ENCODE measurements at regions not wholly inside any gene's neighbourhood (a gene's known extent, or its start where the extent isn't known, plus 50 kb on each side); places are given as distances from the start of the nearest gene placed in this dataset.
"Not testable (repeated sequence)": the region's sequence is repeated elsewhere in the genome, so short reads cannot be mapped to it uniquely, and the experiment has no call there.

GRCh38 chr2:38483776-38484501, 106.9 kb upstream of the ATL2 start:
- no peak for DNase-seq

- not testable (repeated sequence) for DNase-seq
Observed at GRCh38 chr2:38482710-38483109, 105.6 kb upstream of the ATL2 start.

GRCh38 chr2:38480617-38481016, 103.5 kb upstream of the ATL2 start:
- no peak for DNase-seq

GRCh38 chr2:38477006-38477405, 99.9 kb upstream of the ATL2 start:
- no peak for DNase-seq

- DNase-seq, result no peak
Observed at GRCh38 chr2:38475567-38475881, 98.5 kb upstream of the ATL2 start.

- peak in 2 of 3 donors; percentile 52 to 77 for DNase-seq
Observed at GRCh38 chr2:38474715-38475566, 97.9 kb upstream of the ATL2 start.

GRCh38 chr2:38474021-38474456, 97.0 kb upstream of the ATL2 start:
- DNase-seq, result no peak

GRCh38 chr2:38473333-38474005, 96.4 kb upstream of the ATL2 start:
- DNase-seq, result no peak

- no peak for DNase-seq
Observed at GRCh38 chr2:38470115-38470514, 93.0 kb upstream of the ATL2 start.

GRCh38 chr2:38467768-38468455, 90.8 kb upstream of the ATL2 start:
- no peak for DNase-seq

- no peak for DNase-seq
Observed at GRCh38 chr2:38466876-38467767, 90.0 kb upstream of the ATL2 start.

- no peak for DNase-seq
Observed at GRCh38 chr2:38466409-38466808, 89.3 kb upstream of the ATL2 start.

GRCh38 chr2:38465789-38466127, 88.7 kb upstream of the ATL2 start:
- no peak for DNase-seq

GRCh38 chr2:38464971-38465788, 88.1 kb upstream of the ATL2 start:
- no peak for DNase-seq

- DNase-seq, result no peak
Observed at GRCh38 chr2:38463752-38464151, 86.7 kb upstream of the ATL2 start.

GRCh38 chr2:38462121-38462661, 85.1 kb upstream of the ATL2 start:
- DNase-seq, result peak in 1 of 3 donors; percentile 70

- DNase-seq, result no peak
Observed at GRCh38 chr2:38461470-38461869, 84.4 kb upstream of the ATL2 start.

- DNase-seq, result no peak
Observed at GRCh38 chr2:38460313-38460712, 83.2 kb upstream of the ATL2 start.

GRCh38 chr2:38454081-38454480, 77.0 kb upstream of the ATL2 start:
- no peak for DNase-seq

- DNase-seq, result not testable (repeated sequence)
Observed at GRCh38 chr2:38451778-38452177, 74.7 kb upstream of the ATL2 start.
